ENCODE measurements at regions not wholly inside any gene's neighbourhood (a gene's known extent, or its start where the extent isn't known, plus 50 kb on each side); places are given as distances from the start of the nearest gene placed in this dataset.

DNA sequence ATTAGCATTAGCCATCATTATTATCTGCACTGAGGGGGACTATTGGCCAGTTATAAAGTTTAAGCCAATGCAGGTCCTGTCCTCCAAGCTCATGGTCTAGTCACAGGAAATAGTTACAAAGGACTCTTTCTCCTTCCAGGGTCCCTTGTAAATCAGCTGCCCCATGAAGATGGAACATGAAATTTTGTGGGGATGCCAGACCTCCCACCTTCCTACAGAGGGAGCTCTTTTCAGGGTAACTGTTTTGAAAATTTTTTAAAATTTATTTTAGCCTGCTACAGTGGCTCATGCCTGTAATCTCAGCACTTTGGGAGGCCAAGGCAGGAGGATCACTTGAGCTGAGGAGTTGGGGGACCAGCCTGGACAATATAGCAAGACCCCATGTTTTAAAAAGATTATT is 124.4 kb upstream of the SLC34A2 start:
- no peak for TF ChIP-seq EZH2 (IDR thresholded peaks at IDR 0.05; ENCODE audit: insufficient read depth, poor library complexity, severe bottlenecking)
- no peaks in the 10 kb centered on the region for H3K9me3 ChIP-seq (ENCODE audit: low read depth)
- H3K36me3 ChIP-seq (ENCODE audit: low read depth): no peaks in the 10 kb centered on the region
- no peak overlapping the region for H3K27ac ChIP-seq
- no peak overlapping the region for H2AFZ ChIP-seq
- peak; percentile 8 for DNase-seq
- H3K4me2 ChIP-seq (ENCODE audit: unreplicated experiment): no peak overlapping the region
- in situ Hi-C loops (cut with MboI): no loop called here
- H3K9ac ChIP-seq: no peak overlapping the region
- no peaks in the 10 kb centered on the region for H3K27me3 ChIP-seq (replicated peaks; ENCODE audit: insufficient read depth)
- H4K20me1 ChIP-seq (ENCODE audit: insufficient read depth): no peaks in the 10 kb centered on the region
- no peaks in the 10 kb centered on the region for H3K9me2 ChIP-seq (ENCODE audit: insufficient read depth)
- no peaks in the 10 kb centered on the region for H3F3A ChIP-seq (ENCODE audit: insufficient read depth)
- H3K79me2 ChIP-seq (ENCODE audit: insufficient read depth): no peaks in the 10 kb centered on the region
- H3K4me3 ChIP-seq: no peak overlapping the region
- H3K4me1 ChIP-seq (ENCODE audit: insufficient read depth): no peaks in the 10 kb centered on the region

DNA sequence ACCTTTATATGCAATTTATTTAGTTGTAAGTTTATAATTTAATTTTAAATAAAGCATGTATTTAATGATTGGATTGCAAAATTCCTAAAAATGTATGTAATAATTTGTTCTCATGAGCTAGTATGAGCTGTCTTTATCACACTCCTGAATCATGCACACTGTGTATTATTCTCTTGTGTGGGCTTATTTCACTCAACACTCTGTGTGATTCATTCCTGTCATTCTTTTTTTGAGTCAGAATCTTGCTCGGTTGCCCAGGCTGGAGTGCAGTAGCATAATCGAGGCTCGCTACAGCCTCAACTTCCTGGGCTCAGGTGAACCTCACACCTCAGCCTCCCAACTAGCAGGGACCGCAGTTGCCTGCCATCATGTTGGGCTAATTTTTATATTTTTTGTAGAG is 123.1 kb upstream of the SLC34A2 start:
- Histone ChIP-seq H3K36me3 (ENCODE audit: low read depth) (no peaks in the 10 kb centered on the region), H3F3A (ENCODE audit: insufficient read depth) (no peaks in the 10 kb centered on the region), H2AFZ (no peak overlapping the region), H3K79me2 (ENCODE audit: insufficient read depth) (no peaks in the 10 kb centered on the region), H3K4me1 (ENCODE audit: insufficient read depth) (no peaks in the 10 kb centered on the region), H3K4me3 (no peak overlapping the region), H3K9ac (no peak overlapping the region), H3K27ac (no peak overlapping the region), H3K27me3 (replicated peaks; ENCODE audit: insufficient read depth) (no peaks in the 10 kb centered on the region), H3K4me2 (ENCODE audit: unreplicated experiment) (no peak overlapping the region), H3K9me3 (ENCODE audit: low read depth) (no peaks in the 10 kb centered on the region), H3K9me2 (ENCODE audit: insufficient read depth) (no peaks in the 10 kb centered on the region), H4K20me1 (ENCODE audit: insufficient read depth) (no peaks in the 10 kb centered on the region)
- TF ChIP-seq EZH2phosphoT487 (IDR thresholded peaks at IDR 0.05; ENCODE audit: insufficient read depth, low read depth) (no peak), EZH2 (IDR thresholded peaks at IDR 0.05; ENCODE audit: insufficient read depth, poor library complexity, severe bottlenecking) (no peak)
- peak; percentile 3 for DNase-seq
- in situ Hi-C loops (cut with MboI): no loop called here
- 61 to 63% methylated on average over 4 of the region's 4 CpGs for whole genome bisulfite sequencing, 2 experiments (ENCODE audit: low coverage in 1 of 2, low lambda C conversion rate in 2 of 2, missing lambda C conversion rate in 2 of 2)

DNA sequence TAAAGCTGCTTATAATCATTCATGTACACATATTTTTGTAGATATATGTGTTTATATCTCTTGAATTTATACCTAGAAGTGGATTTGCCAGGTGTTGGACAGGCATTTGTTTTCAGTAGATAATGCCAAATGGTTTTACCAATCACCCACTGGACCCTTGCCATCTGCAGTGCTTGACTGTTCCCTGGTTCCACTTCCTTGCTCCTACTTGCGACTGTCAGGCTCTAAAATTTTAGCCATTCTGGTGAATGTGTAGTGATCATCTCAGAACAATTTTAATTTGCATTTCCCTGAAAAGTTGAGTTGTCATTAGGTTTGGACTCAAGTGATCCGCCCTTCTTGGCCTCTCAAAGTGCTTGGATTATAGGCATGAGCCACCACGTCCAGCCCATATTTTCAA is 122.4 kb upstream of the SLC34A2 start:
- H3K27ac ChIP-seq: no peak overlapping the region
- H3F3A ChIP-seq (ENCODE audit: insufficient read depth): no peaks in the 10 kb centered on the region
- no peaks in the 10 kb centered on the region for H3K9me2 ChIP-seq (ENCODE audit: insufficient read depth)
- in situ Hi-C loops (cut with MboI): no loop called here
- H3K4me1 ChIP-seq (ENCODE audit: insufficient read depth): no peaks in the 10 kb centered on the region
- no peaks in the 10 kb centered on the region for H3K79me2 ChIP-seq (ENCODE audit: insufficient read depth)
- no peaks in the 10 kb centered on the region for H3K9me3 ChIP-seq (ENCODE audit: low read depth)
- H3K27me3 ChIP-seq (replicated peaks; ENCODE audit: insufficient read depth): no peaks in the 10 kb centered on the region
- no peak for DNase-seq
- 40 to 51% methylated on average over 3 of the region's 3 CpGs for WGBS, 2 experiments (ENCODE audit: low coverage in 1 of 2, low lambda C conversion rate in 2 of 2, missing lambda C conversion rate in 2 of 2)
- H2AFZ ChIP-seq: no peak overlapping the region
- H4K20me1 ChIP-seq (ENCODE audit: insufficient read depth): no peaks in the 10 kb centered on the region
- no peak overlapping the region for H3K9ac ChIP-seq
- H3K4me2 ChIP-seq (ENCODE audit: unreplicated experiment): no peak overlapping the region
- no peak for TF ChIP-seq EZH2 (IDR thresholded peaks at IDR 0.05; ENCODE audit: insufficient read depth, poor library complexity, severe bottlenecking)
- no peak for TF ChIP-seq EZH2phosphoT487 (IDR thresholded peaks at IDR 0.05; ENCODE audit: insufficient read depth, low read depth)
- no peak overlapping the region for H3K4me3 ChIP-seq
- H3K36me3 ChIP-seq (ENCODE audit: low read depth): no peaks in the 10 kb centered on the region

DNA sequence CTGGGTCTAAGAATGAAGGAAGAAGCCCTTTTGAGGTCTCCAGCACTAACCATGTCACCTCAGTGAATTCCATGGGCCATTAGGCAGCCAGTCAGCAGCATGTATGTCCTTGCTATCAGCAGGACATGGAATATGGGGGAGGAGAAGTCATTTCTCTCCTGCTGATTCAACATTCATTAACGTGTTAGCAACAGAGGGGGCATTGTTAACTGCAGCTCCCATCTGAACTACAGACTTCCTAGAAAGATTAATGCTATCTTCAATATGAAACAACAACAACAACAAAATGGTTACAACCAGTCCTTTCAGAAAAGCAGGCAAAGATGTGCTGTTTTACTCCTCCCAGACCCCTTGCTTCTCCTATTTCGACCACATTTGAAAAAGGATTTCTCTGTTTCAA is 120.4 kb upstream of the SLC34A2 start:
- Histone ChIP-seq H4K20me1 (ENCODE audit: insufficient read depth) (no peaks in the 10 kb centered on the region), H3K79me2 (ENCODE audit: insufficient read depth) (no peaks in the 10 kb centered on the region), H3K9ac (no peak overlapping the region), H3K27me3 (replicated peaks; ENCODE audit: insufficient read depth) (no peaks in the 10 kb centered on the region), H3K4me1 (ENCODE audit: insufficient read depth) (no peaks in the 10 kb centered on the region), H2AFZ (no peak overlapping the region), H3K9me2 (ENCODE audit: insufficient read depth) (no peaks in the 10 kb centered on the region), H3F3A (ENCODE audit: insufficient read depth) (no peaks in the 10 kb centered on the region), H3K36me3 (ENCODE audit: low read depth) (no peaks in the 10 kb centered on the region), H3K9me3 (ENCODE audit: low read depth) (no peaks in the 10 kb centered on the region), H3K27ac (no peak overlapping the region), H3K4me3 (no peak overlapping the region), H3K4me2 (ENCODE audit: unreplicated experiment) (no peak overlapping the region)
- DNase-seq: no peak
- no peak for TF ChIP-seq EZH2phosphoT487 (IDR thresholded peaks at IDR 0.05; ENCODE audit: insufficient read depth, low read depth)
- TF ChIP-seq EZH2 (IDR thresholded peaks at IDR 0.05; ENCODE audit: insufficient read depth, poor library complexity, severe bottlenecking): no peak
- in situ Hi-C loops (cut with MboI): no loop called here
- WGBS, 2 experiments (ENCODE audit: low coverage in 1 of 2, low lambda C conversion rate in 2 of 2, missing lambda C conversion rate in 2 of 2): 12 to 18% methylated on average over 2 of the region's 2 CpGs

DNA sequence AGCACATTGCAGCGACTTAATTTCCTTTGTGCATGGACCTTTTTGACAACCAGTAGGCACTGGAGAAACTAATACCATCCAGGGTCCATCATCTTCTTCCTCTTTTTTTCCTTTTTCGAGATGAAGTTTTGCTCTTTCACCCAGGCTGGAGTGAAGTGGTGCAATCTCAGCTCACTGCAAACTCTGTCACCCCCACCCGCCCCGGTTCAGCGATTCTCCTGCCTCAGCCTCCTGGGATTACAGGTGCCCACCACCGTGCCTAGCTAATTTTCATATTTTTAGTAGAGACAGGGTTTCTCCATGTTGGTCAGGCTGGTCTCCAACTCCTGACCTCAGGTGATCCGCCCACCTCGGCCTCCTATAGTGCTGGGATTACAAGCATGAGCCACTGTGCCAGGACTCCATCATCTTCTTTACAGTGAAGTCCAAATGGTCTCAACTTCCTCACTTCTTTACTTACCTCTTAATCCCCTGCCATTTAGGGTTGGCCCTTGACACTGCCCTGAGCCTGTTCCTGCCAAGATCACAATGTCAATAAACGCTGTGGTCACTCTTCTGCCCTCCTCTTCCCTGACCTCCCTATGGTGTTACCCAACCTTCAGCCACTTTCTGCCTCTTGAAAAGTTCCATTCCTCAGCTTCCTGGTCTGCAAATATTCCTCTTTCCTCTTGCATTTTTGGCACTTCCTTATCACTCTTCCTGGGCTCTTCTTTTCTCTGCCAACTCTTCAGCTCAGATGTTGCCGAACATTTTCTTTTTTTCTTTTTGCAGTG is 119.8 kb upstream of the SLC34A2 start:
- no peaks in the 10 kb centered on the region for H3K79me2 ChIP-seq (ENCODE audit: insufficient read depth)
- H4K20me1 ChIP-seq (ENCODE audit: insufficient read depth): no peaks in the 10 kb centered on the region
- no peaks in the 10 kb centered on the region for H3K27me3 ChIP-seq (replicated peaks; ENCODE audit: insufficient read depth)
- H3K9ac ChIP-seq: no peak overlapping the region
- H3F3A ChIP-seq (ENCODE audit: insufficient read depth): no peaks in the 10 kb centered on the region
- no peaks in the 10 kb centered on the region for H3K9me2 ChIP-seq (ENCODE audit: insufficient read depth)
- WGBS, 2 experiments (ENCODE audit: low coverage in 1 of 2, low lambda C conversion rate in 2 of 2, missing lambda C conversion rate in 2 of 2): 58 to 71% methylated on average over 10 of the region's 10 CpGs
- no peak overlapping the region for H3K4me2 ChIP-seq (ENCODE audit: unreplicated experiment)
- H3K9me3 ChIP-seq (ENCODE audit: low read depth): no peaks in the 10 kb centered on the region
- in situ Hi-C loops (cut with MboI): no loop called here
- no peak overlapping the region for H2AFZ ChIP-seq
- no peak overlapping the region for H3K27ac ChIP-seq
- no peaks in the 10 kb centered on the region for H3K36me3 ChIP-seq (ENCODE audit: low read depth)
- TF ChIP-seq EZH2phosphoT487 (IDR thresholded peaks at IDR 0.05; ENCODE audit: insufficient read depth, low read depth) (no peak), EZH2 (IDR thresholded peaks at IDR 0.05; ENCODE audit: insufficient read depth, poor library complexity, severe bottlenecking) (no peak)
- H3K4me3 ChIP-seq: no peak overlapping the region
- no peaks in the 10 kb centered on the region for H3K4me1 ChIP-seq (ENCODE audit: insufficient read depth)
- DNase-seq: no peak

All from GM23248 (cell line).